NCI-H1048 (cell line): ENCODE measurements at regions not wholly inside any gene's neighbourhood (a gene's known extent, or its start where the extent isn't known, plus 50 kb on each side); places are given as distances from the start of the nearest gene placed in this dataset.

Source experiments
- DNase-seq: peaks from one replicate; lab custom pipeline; 2025; lab: John Stamatoyannopoulos, UW

DNA sequence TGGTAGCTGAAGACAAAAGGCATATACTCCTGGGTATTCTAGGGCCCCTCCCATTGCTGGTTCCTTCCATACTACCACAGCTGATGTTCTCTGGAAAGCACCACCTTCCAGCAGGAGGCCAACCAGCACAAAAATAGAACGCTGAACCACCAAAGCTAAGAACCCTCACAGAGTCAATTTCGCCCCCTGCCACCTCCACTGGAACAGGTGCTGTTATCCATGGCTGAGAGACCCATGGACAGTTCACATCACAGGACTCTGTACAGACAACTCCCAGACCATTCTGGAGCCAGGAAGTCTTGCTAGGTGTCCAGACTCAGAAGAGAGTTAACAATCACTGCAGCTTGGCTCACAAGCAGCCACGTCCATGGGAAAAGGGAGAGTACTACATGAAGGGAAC, 1851.5 kb upstream of the NUDT12 start:
- DNase-seq = no peak

DNA sequence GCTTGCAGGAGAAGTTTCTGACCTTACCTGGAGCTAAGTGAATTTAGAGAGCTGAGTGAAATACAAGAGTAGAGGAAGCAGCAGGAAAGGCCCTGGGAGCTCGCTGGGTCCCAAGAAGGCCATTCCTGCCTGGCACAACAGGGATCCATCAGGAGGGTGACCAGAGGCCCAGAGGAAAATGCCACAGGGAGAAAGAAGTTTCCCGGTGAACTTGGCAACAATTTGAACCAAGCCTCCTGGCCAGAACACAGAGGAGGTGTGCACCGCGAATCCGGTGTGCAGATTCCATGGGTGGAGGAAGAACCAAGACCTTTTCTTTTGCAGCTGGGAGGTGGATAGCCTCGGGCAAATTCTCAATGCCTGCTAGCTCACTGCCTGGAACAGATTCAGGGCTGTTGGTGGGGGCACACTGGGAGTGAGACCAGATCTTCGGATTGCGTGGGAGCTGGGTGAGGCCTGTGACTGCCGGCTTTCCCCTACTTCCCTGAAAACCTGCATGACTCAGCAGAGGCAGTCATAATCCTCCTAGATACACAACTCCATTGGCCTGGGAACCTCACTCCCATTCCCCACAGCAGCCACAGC, 1850.9 kb upstream of the NUDT12 start:
- DNase-seq = no peak

DNA sequence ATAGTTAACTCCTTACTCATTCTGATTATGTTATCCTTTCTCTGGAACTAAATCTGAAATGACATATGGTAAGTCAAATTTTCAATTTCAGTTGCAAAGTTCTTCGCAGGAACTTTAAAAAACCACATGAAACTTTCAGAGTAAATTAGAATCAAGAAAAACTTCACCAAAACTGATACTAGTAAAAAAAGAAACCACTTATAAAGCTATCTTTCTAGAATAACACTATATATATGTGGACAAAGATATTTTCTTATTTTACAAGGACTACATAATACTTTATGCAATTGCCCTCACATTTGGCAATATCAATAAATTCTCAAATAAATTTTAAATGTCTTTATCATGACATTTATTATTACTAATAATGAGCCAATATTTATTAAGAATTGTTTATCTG, 1847.1 kb upstream of the NUDT12 start:
- DNase-seq = no peak

DNA sequence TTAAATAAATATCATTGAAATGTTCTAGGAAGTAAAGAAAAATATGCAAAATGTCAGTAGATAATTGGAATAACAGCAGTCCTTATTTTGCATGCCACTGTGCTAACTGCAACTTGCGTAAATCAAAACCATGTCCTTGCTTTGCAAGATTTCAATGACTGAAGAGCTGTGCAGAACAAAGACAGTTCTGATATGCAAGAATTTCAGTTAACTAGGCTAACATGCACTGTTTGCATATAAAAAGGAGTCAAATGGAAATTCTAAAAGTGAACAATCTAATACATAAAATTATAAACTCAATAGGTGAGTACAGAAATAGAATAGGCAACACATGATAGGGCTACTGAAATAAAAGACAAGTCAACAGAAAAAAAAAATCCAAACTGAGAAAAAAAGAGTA, 1844.6 kb upstream of the NUDT12 start:
- no peak for DNase-seq

DNA sequence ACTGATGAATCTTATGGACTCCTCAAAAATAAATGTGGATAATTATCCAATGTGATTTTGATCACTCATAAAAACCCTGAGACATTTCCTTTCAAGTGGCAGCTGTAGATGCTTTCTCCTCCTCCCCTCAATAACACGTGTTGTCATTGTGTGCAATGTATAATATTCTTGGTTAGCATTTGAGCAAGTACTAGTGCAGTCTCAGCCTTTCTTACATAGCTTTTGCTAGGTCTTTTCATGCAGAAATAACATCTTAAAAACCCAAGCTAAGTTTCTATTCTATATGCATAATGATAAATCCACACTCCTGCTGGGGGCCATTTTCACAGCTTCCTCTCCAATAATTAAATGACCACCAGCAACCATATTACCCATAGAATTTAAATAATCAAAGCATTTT, 1835.2 kb upstream of the NUDT12 start:
- no peak for DNase-seq

DNA sequence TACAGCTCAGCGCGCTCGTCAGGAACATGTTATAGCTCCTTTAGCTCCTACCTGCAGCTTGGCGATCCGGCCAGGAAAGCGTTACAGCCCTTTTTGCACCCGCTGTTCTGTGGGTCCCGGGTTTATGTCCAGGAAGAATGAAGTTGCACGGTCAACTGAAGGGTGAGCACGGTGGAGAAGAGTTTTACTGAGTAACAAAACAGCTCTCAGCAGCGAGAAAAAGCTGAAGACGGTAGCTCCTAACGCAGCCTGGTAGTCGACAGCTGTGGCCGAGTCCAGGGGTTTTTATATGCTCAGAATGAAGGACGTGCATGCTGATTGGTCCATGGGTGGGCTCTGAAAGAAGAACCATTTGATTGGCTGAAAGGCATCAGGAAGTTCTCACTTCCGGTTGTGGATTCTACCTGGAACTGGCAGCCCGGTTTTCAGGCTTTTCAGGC, 1830.1 kb upstream of the NUDT12 start:
- DNase-seq = no peak

DNA sequence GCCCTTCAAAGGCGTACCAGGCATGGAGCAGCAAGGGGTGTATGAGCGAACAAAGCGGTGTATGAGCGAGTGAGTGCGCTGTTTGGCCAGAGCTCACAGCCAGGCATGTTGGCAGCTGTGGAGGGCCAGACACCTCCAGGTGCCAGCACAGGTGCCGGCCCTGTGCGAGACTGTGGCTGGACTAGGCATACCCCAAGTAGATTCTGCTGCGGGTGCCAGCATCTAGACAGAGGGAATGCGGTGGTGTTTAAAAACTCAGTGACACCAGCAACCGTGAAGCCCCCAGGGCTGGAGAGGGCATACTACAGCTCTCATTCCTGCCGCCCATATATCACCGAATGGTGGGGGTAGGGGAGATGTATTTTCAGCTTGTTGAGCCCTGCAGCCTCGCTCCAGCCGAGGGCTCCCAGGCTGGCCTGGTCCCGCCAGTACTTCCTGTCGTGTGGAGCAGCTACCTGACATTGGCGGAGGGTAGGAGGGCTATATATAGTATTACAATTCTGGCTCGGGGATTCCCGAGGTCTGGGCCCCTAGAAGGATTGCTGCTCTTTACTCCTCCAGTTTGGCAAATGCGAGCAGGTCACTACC, 1829.6 kb upstream of the NUDT12 start:
- DNase-seq = no peak

DNA sequence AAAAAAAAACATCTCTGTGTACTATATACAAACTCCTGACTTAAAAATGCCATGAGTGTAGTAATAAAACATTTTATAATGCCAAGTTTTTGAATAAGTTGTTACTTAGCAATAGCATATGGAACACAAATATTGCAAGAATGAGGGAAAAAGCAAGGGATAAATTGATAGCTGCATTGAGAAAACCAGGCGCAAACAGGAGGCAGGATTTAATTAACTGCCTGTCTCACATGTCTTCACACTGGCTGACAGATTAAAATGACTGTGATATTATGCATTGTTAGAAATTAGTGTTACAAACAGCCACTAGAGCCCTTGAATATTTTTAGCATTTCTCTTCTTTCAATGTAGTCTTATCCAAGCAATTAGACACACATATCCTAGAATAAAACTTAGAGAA, 1817.5 kb upstream of the NUDT12 start:
- no peak for DNase-seq

DNA sequence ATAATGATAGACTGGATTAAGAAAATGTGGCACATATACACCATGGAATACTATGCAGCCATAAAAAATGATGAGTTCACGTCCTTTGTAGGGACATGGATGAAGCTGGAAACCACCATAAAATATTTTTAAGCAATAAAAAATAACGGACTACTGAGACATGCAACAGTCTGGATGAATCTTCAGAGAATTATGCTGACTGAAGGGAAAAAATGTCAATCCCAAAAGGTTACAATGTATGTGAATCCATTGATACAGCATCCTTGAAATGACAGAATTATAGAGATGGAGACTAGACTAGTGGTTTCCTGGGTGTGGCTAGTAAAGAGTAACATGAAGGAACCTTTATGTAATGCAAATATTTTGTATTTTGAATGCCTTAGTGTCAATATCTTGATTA, 1808.6 kb upstream of the NUDT12 start:
- DNase-seq = no peak

DNA sequence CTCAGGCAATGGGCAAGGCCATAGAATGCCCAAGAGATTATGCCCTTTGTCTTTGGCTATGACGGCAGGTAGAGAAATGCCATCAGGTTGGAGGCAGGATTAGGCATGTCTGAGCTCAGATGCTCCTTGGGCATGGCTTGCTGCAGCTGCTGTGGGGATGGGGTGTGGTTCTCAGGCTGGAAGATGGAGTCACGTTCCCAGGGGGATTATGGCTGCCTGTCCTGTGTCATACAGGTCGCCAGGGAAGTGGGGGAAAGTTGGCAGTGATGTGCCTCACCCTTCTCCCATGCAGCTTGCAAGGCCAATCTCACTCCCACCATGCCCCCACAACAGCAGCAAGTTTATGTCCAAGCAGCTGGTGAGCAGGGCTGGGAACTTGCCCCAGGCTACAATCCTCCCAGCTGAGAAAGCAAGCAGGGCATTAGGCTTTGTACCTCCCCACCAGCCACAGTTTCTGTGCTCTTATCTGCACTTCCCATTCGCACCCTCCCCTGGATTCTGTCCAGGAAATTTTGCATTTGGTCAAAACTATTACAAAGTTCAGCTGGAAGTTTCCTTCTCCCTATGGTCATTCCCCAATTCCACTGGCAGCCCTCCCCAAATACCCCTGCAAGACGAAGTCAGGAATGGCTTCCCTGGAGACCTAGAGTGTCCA, 1788.0 kb upstream of the NUDT12 start:
- no peak for DNase-seq

DNA sequence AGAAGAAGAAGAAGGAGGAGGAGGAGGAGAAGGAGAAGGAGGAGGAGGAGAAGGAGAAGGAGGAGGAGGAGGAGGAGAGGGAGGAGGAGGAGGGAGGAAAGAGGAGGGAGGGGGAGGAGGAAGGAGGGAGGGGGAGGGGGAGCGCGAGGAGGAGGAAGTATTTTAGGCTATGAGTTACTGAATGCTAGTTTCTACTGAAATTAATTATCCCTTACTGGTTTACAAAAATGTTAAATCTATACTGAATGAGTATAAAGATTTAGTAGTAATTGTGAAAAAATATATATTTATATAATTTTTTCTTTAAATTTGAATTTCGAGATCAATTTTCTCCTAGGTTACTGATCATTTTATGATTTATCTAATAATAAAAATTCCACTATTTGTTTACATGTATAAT, 1769.0 kb upstream of the NUDT12 start:
- no peak for DNase-seq

DNA sequence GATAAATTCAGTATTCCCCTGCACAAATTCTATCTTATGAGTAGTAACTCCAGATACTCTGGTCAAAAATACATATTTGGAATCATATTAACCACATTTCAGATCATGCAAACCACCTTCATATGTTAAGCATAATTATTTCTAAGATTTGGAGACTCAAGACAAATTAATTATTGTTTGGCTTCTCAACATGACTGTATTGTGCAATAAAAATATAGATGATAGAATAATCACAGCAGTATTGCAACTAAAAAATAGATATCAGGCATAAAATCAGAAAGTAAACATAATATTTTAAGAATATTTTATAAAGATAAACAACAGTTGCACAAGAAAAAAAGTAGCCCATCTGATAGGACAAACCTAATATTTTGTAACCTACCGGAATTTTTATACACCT, 1767.6 kb upstream of the NUDT12 start:
- DNase-seq = no peak

DNA sequence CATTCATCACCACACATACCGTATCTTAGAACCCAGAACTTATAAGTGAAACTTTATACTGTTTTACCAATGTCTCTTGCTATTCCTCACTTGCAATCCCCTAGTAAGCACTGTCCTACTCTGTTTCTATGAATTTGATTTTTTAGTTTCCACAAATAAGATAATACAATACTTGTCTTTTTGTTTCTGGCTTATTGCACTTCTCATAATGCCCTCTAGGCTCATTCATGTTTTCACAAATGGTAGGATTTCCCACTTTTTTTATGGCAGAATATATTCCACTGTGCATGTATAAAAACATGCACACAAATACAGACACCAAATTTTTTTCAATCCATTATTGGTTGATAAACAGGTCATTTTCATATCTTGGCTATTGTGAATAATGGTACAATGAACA, 1742.3 kb upstream of the NUDT12 start:
- no peak for DNase-seq

DNA sequence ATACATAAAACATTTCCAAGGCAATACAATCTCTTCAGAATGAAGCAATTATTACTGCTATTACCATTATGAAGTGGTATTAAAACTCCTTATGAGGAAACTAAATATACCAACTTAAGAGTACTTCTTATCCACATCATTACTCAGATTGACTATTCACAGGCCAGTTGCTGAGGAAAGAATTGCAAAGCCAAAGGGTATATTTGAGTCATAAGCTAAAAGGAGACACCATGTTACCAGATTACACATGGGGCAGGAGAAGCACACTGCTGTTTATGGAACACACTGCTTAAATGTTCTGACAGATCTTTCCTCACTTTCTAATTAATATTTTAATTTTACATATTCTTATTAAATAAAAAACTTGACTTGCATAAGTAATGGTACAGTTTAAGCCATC, 1726.4 kb upstream of the NUDT12 start:
- no peak for DNase-seq

DNA sequence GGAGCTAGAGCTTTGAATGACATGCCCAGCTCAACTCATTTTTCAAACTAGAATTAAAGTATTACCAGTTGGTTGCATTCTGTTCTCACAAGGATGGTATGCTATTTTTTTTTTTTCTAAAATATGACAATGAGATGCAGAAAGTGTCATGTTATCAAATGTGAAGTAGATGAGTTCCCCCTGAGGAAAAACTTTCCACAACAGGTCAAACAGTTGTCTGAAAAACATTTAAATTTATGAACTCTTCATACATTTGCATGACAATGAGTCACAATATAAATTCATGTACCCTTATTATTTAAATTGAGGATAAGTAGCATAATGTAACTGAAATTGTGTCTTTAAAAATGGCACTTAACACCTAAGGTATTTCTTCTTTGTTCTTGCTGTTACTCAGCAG, 1720.5 kb upstream of the NUDT12 start:
- DNase-seq = no peak

DNA sequence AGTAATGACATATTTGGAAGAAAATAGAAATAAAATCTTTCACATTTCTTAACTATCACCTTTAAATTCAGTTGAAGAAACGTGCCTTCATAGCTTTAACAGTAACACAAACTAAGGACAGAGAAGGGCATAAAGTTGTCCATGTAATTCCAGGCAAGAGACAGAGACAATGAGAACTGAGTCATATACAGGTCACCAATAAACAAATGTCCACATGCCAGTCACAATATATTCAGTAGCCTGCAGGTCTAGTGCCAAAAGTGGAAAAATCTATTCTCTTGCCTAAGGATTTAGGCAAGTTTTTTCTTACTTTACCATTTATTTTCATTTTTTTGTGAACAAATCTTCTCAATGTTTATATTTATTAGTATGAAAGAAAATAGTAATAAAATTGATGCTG, 1711.5 kb upstream of the NUDT12 start:
- DNase-seq = no peak

DNA sequence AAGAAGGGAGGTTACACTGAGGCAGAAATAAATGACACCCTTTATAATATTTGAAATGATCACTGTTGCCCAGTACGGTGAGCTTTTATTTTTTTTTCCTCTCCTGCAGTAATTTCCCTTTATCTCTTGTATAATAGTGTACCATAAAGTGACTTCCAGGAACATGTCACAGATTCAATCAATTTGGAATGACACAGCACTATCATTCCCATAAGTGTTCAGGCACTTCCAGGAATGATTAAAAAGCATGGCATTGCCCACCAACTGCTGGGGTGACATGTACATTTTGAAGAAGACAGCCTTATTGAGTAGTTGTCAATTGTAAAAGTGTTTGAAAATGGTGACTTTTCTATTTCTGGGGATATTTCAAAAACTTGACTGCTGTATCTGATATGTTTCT, 1700.9 kb upstream of the NUDT12 start:
- no peak for DNase-seq

DNA sequence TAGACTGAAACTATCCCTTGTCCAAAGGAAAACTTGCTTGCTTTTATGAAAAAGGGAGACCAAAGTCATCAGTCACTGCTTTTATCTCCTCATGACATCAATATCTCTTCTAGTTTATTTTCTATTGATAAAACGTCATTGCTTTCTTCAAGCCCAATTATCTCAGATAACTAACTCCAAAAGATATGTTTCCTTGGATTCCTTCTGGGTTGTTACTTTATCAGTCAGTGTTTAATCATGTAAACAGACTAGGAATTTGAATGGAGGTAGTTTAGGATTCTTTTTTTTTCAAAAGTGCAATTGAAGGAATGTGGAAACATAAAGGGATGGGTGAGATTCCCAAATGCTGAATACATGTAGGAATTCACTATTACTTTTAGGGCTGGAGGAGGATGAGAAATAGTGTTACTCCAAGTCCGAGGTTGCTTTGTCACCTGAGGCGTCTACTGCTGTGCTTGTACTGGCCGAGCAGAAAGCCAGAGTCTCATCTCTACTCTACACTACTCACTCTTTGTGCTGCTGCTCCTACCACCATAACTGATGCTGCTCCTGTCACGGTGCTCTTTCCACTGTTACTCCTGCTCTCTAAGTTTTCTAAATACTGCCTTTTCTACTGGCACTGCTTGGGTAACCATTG, 1697.1 kb upstream of the NUDT12 start:
- DNase-seq = no peak

DNA sequence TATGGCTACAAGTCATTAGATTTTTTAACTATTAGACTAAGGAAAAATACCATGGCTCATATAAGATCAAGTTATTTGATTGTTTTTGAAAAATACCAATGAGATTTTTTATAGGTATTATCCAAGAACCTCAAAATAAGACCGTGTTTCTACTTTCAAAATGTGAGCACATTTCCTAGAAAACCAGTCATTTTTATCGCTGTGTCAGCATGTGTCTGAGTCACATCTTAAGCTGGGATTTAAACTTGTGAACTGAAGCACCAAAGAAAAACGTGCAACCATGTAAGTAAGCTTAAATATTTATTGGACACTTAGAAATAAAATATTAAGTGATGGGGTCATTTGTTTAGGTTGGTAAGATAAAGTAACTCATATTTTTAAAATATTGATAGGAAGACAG, 1676.0 kb upstream of the NUDT12 start:
- DNase-seq = no peak

DNA sequence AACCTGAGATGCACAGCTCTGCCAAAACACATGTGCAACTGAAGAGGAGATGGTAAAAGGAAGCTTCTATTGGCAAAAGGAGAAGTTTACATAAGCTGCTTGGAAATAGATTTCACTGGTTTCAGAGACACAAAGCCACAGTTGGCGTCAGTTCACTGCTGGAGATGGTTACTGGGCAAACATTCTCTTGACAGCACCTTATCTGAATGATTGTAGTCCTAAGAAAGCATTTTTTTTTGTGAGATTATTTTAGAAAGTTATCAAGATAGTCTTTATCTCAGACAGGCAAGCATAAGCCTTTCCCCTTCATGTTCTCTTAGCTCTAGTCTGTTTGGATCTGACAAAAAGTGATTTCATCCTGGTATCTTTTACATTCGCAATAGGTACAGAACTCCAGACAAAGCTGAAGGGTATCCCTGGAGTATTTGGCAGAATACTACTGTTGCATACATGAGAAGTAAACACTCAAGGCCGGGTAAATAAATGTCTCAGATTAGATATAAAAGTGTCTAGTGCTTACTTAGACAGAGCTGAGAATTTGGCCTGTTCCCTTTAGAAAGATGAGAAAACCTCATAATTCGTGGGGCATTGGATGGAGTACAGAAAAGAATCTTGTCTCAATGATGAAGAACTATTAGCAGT, 1668.0 kb upstream of the NUDT12 start:
- DNase-seq = no peak

DNA sequence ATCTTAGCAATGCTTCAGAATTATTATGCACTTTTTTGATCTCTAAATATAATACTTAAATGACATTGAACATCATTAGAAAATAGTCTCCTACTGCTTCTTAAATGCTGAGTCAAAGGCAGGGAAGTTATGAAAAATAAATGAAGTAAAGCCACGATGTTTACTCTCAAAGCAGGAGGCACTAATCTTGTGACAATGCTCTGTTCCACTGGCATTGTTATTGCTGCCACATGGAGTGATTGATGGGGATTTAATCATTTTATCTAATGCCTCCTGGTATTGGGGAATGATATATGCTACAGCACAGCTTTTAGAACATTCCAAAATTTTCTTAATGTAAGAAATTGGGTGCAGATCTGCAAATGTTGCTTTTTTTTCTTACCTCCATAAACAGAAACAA, 1655.4 kb upstream of the NUDT12 start:
- DNase-seq = no peak

DNA sequence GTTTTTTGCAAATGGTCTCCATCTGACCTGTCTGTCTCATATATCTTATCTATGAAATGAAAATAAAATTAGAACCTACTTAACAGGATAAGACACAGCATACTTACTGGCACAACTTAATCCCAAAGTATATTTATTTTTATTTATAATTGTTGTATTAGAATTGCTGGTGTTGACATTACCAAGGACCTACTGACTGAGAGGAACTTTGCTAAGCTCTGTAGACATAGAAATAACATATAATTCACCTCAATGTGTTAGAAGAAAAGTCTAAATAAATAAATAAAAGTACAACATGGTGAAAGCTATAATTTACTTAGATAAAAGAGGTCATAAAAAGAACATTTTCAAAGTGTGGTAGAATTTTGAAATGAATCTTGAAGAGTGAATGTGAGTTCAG, 1650.5 kb upstream of the NUDT12 start:
- no peak for DNase-seq

DNA sequence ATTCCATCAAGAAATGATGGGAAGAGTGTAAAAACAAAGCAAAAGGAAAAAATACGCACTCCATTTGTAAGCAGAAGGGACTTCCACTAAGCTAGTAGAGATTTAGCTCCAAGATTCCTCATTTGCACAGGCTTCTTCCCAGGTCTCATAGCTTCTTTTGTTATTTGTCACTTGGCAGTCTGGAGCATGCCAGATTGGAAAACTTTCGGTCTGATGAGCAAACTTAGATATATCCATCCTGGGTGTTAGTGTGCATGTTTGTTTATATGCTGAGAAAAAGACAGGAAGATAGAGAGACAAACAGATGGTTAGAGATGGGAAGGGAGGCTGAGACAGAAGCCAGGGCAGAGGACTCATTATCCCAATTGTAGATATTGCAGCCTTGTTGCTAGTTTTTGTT, 1644.5 kb upstream of the NUDT12 start:
- DNase-seq = no peak
